GM12878 (cell line): ENCODE measurements at regions not wholly inside any gene's neighbourhood (a gene's known extent, or its start where the extent isn't known, plus 50 kb on each side); places are given as distances from the start of the nearest gene placed in this dataset.

ENCODE experiments used
- DPF2 ChIP-seq: fragments of 450-650 bp; IDR thresholded peaks from 2 replicates; pipeline ENCODE4 v1.6.1; 2017; ENCODE audit warnings: mild to moderate bottlenecking
- EED ChIP-seq: sonication (generic); IDR thresholded peaks from 2 replicates; pipeline ENCODE4 v1.6.1; 2016; ENCODE audit warnings: antibody characterized with exemption, low read depth
- EZH2 ChIP-seq: IDR thresholded peaks from 2 replicates; pipeline ENCODE4 v1.6.1; 2012; ENCODE audit warnings: low read depth, mild to moderate bottlenecking, control low read depth, inconsistent platforms, low read length, borderline replicate concordance; ENCODE audit not compliant: control insufficient read depth
- HCFC1 ChIP-seq: fragments of 150-350 bp; IDR thresholded peaks from 2 replicates; pipeline ENCODE4 v1.6.1; 2014; ENCODE audit warnings: low read length
- IKZF1 ChIP-seq: fragments of 450-650 bp; conservative IDR thresholded peaks from 2 replicates; pipeline ENCODE4 v1.6.1; 2017; ENCODE audit warnings: antibody characterized with exemption, mild to moderate bottlenecking
- JUNB ChIP-seq: IDR thresholded peaks from 2 replicates; pipeline ENCODE4 v1.6.1; 2016; ENCODE audit warnings: antibody characterized with exemption, mild to moderate bottlenecking
- KDM1A ChIP-seq: fragments of 200-600 bp; sonication (generic); IDR thresholded peaks from 2 replicates; pipeline ENCODE4 v1.6.1; 2016; ENCODE audit warnings: borderline replicate concordance
- LARP7 ChIP-seq: fragments of 450-650 bp; IDR thresholded peaks from 2 replicates; pipeline ENCODE4 v1.6.1; 2017; ENCODE audit warnings: mild to moderate bottlenecking
- MTA3 ChIP-seq: IDR thresholded peaks from 2 replicates; pipeline ENCODE4 v1.6.1; 2012; ENCODE audit warnings: low read length, inconsistent platforms, borderline replicate concordance
- RFX5 ChIP-seq: IDR thresholded peaks from 2 replicates; pipeline ENCODE4 v1.6.1; 2011; ENCODE audit warnings: low read depth, low read length, improper control_type of control experiment
- SMARCA5 ChIP-seq: fragments of 450-650 bp; IDR thresholded peaks from 2 replicates; pipeline ENCODE4 v1.6.1; 2017; ENCODE audit warnings: mild to moderate bottlenecking
- ZNF217 ChIP-seq: fragments of 450-650 bp; IDR thresholded peaks from 2 replicates; pipeline ENCODE4 v1.6.1; 2017; ENCODE audit warnings: antibody characterized with exemption, mild to moderate bottlenecking
- TF ChIP-seq, protein P1 (sequence below): fragments of 450-650 bp; IDR thresholded peaks from 2 replicates; pipeline ENCODE4 v1.6.1; 2017; ENCODE audit warnings: mild to moderate bottlenecking, low read depth, inconsistent platforms; ENCODE audit not compliant: poor library complexity, severe bottlenecking
- TF ChIP-seq, protein P2 (sequence below): fragments of 450-650 bp; IDR thresholded peaks from 2 replicates; pipeline ENCODE4 v1.6.1; 2016; ENCODE audit warnings: mild to moderate bottlenecking
- TF ChIP-seq, protein P3 (sequence below): fragments of 450-650 bp; IDR thresholded peaks from 2 replicates; pipeline ENCODE4 v1.6.1; 2017; ENCODE audit warnings: mild to moderate bottlenecking, moderate library complexity
- TF ChIP-seq, protein P4 (sequence below): fragments of 450-650 bp; IDR thresholded peaks from 2 replicates; pipeline ENCODE4 v1.6.1; 2016; ENCODE audit warnings: mild to moderate bottlenecking, moderate library complexity, borderline replicate concordance
- TF ChIP-seq, protein P5 (sequence below): IDR thresholded peaks from 2 replicates; pipeline ENCODE4 v1.6.1; 2011; ENCODE audit warnings: low read depth, low read length, improper control_type of control experiment, borderline replicate concordance

DNA sequence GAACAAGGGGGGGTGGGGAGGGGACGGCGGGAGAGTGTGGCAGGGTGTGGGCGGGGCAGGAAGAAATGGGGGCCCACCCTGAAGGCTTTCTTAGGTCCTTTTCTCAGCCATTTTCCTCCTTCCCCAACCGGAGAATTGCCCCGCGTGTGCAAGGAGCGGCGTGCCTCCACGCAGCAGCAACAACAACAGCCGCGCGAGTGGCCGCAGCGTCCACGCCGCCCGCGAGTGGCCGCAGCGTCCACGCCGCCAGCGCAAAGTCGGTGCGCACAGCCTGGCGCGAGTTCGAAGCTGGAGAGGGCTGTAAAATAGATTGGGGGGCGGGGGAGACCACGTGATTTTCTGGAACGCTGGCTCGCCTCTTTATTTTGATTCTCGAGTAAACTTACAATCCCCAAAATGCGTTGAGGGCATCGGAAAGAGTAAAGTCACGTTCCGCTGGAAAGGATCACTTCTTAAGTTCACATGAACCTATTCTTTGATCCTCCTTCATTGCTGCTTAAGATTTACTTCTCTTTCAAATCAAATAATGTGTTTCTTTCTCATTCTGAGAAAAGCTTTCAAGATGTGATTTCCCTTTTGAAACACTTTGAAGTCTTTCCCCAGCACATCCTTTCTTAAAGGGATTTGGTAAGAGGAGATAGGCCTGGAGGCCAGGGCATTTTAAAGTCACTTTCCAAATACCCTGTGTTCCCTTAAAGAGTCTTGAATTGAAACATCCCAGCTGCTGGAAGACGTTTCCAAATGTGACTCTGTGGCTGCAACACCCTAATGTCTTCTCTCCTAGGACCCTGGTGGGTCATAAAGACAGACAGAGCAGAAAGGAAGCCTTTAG is 66.7 kb upstream of the ZNF217 start (continued):
- TF ChIP-seq, protein P1, sequence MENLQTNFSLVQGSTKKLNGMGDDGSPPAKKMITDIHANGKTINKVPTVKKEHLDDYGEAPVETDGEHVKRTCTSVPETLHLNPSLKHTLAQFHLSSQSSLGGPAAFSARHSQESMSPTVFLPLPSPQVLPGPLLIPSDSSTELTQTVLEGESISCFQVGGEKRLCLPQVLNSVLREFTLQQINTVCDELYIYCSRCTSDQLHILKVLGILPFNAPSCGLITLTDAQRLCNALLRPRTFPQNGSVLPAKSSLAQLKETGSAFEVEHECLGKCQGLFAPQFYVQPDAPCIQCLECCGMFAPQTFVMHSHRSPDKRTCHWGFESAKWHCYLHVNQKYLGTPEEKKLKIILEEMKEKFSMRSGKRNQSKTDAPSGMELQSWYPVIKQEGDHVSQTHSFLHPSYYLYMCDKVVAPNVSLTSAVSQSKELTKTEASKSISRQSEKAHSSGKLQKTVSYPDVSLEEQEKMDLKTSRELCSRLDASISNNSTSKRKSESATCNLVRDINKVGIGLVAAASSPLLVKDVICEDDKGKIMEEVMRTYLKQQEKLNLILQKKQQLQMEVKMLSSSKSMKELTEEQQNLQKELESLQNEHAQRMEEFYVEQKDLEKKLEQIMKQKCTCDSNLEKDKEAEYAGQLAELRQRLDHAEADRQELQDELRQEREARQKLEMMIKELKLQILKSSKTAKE: no peak
- TF ChIP-seq JUNB (peak; percentile 59), RFX5 (no peak), HCFC1 (no peak), LARP7 (0 out of 2 replicates have a peak, but pooled peaks have one; percentile 35), MTA3 (no peak), IKZF1 (peak; percentile 51), DPF2 (peak; percentile 79), ZNF217 (peak; percentile 64; the same call in 1 of the 2 replicates), EED (0 out of 2 replicates have a peak, but pooled peaks have one; percentile 24), KDM1A (no peak), EZH2 (no peak), SMARCA5 (peak; percentile 80; the same call in 1 of the 2 replicates)
- TF ChIP-seq, protein P2, sequence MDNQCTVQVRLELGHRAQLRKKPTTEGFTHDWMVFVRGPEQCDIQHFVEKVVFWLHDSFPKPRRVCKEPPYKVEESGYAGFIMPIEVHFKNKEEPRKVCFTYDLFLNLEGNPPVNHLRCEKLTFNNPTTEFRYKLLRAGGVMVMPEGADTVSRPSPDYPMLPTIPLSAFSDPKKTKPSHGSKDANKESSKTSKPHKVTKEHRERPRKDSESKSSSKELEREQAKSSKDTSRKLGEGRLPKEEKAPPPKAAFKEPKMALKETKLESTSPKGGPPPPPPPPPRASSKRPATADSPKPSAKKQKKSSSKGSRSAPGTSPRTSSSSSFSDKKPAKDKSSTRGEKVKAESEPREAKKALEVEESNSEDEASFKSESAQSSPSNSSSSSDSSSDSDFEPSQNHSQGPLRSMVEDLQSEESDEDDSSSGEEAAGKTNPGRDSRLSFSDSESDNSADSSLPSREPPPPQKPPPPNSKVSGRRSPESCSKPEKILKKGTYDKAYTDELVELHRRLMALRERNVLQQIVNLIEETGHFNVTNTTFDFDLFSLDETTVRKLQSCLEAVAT: no peak
- TF ChIP-seq, protein P3, sequence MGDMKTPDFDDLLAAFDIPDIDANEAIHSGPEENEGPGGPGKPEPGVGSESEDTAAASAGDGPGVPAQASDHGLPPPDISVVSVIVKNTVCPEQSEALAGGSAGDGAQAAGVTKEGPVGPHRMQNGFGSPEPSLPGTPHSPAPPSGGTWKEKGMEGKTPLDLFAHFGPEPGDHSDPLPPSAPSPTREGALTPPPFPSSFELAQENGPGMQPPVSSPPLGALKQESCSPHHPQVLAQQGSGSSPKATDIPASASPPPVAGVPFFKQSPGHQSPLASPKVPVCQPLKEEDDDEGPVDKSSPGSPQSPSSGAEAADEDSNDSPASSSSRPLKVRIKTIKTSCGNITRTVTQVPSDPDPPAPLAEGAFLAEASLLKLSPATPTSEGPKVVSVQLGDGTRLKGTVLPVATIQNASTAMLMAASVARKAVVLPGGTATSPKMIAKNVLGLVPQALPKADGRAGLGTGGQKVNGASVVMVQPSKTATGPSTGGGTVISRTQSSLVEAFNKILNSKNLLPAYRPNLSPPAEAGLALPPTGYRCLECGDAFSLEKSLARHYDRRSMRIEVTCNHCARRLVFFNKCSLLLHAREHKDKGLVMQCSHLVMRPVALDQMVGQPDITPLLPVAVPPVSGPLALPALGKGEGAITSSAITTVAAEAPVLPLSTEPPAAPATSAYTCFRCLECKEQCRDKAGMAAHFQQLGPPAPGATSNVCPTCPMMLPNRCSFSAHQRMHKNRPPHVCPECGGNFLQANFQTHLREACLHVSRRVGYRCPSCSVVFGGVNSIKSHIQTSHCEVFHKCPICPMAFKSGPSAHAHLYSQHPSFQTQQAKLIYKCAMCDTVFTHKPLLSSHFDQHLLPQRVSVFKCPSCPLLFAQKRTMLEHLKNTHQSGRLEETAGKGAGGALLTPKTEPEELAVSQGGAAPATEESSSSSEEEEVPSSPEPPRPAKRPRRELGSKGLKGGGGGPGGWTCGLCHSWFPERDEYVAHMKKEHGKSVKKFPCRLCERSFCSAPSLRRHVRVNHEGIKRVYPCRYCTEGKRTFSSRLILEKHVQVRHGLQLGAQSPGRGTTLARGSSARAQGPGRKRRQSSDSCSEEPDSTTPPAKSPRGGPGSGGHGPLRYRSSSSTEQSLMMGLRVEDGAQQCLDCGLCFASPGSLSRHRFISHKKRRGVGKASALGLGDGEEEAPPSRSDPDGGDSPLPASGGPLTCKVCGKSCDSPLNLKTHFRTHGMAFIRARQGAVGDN: peak; percentile 76
- TF ChIP-seq, protein P4, sequence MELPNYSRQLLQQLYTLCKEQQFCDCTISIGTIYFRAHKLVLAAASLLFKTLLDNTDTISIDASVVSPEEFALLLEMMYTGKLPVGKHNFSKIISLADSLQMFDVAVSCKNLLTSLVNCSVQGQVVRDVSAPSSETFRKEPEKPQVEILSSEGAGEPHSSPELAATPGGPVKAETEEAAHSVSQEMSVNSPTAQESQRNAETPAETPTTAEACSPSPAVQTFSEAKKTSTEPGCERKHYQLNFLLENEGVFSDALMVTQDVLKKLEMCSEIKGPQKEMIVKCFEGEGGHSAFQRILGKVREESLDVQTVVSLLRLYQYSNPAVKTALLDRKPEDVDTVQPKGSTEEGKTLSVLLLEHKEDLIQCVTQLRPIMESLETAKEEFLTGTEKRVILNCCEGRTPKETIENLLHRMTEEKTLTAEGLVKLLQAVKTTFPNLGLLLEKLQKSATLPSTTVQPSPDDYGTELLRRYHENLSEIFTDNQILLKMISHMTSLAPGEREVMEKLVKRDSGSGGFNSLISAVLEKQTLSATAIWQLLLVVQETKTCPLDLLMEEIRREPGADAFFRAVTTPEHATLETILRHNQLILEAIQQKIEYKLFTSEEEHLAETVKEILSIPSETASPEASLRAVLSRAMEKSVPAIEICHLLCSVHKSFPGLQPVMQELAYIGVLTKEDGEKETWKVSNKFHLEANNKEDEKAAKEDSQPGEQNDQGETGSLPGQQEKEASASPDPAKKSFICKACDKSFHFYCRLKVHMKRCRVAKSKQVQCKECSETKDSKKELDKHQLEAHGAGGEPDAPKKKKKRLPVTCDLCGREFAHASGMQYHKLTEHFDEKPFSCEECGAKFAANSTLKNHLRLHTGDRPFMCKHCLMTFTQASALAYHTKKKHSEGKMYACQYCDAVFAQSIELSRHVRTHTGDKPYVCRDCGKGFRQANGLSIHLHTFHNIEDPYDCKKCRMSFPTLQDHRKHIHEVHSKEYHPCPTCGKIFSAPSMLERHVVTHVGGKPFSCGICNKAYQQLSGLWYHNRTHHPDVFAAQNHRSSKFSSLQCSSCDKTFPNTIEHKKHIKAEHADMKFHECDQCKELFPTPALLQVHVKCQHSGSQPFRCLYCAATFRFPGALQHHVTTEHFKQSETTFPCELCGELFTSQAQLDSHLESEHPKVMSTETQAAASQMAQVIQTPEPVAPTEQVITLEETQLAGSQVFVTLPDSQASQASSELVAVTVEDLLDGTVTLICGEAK: peak; percentile 42; the same call in 1 of the 2 replicates
- TF ChIP-seq, protein P5, sequence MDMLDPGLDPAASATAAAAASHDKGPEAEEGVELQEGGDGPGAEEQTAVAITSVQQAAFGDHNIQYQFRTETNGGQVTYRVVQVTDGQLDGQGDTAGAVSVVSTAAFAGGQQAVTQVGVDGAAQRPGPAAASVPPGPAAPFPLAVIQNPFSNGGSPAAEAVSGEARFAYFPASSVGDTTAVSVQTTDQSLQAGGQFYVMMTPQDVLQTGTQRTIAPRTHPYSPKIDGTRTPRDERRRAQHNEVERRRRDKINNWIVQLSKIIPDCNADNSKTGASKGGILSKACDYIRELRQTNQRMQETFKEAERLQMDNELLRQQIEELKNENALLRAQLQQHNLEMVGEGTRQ: peak; percentile 36; the same call in 1 of the 2 replicates
